IMR-90 (cell line): ENCODE measurements at regions not wholly inside any gene's neighbourhood (a gene's known extent, or its start where the extent isn't known, plus 50 kb on each side); places are given as distances from the start of the nearest gene placed in this dataset.

ENCODE experiments used
- ATAC-seq: fragments of 200-7000 bp; cut with Tn5 transposase; 2 replicates; pipeline ENCODE4 v1.9.1; 2020; ENCODE audit warnings: low read depth, mild to moderate bottlenecking, moderate library complexity
- BruUV-seq: library from RNA; stranded (reverse); fragments of 400-500 nt; replicated peaks from 2 replicates; lab custom pipeline; 2021; lab: Mats Ljungman, UMichigan
- CTCF ChIA-PET: fragments of 300-600 bp; formaldehyde crosslinking; extraction: SDS; loops from one replicate; lab custom pipeline; 2021; ENCODE audit warnings: antibody characterized with exemption; lab: Yijun Ruan, JAX
- POLR2A ChIA-PET: fragments of 300-600 bp; sonication (Branson Sonifier 250); formaldehyde crosslinking; loops from one replicate; lab custom pipeline; 2022; ENCODE audit warnings: antibody characterized with exemption; ENCODE audit not compliant: unreplicated experiment; lab: Charles Lee
- DNase-seq: peaks from one replicate; pipeline ENCODE4 v3.0.0; 2013
- H2AFZ ChIP-seq: replicated peaks from 2 replicates; pipeline ENCODE3; 2013; ENCODE audit warnings: low read length, mild to moderate bottlenecking; ENCODE audit not compliant: poor library complexity
- H2AK5ac ChIP-seq: 2 replicates; pipeline ENCODE4 v1.6.1; 2013; ENCODE audit warnings: low read depth, low read length, inconsistent platforms
- H2AK9ac ChIP-seq: replicated peaks from 2 replicates; pipeline ENCODE3; 2013; ENCODE audit warnings: mild to moderate bottlenecking, low read depth, low read length, moderate library complexity; ENCODE audit not compliant: poor library complexity
- H2BK120ac ChIP-seq: 2 replicates; pipeline ENCODE4 v1.6.1; 2013; ENCODE audit warnings: low read depth, low read length, inconsistent platforms
- H2BK15ac ChIP-seq: 3 replicates; pipeline ENCODE4 v1.6.1; 2013; ENCODE audit warnings: low read depth, low read length, inconsistent platforms
- H2BK20ac ChIP-seq: 2 replicates; pipeline ENCODE4 v1.6.1; 2013; ENCODE audit warnings: low read depth, mild to moderate bottlenecking, inconsistent platforms, low read length, moderate library complexity
- H2BK5ac ChIP-seq: 2 replicates; pipeline ENCODE4 v1.6.1; 2013; ENCODE audit warnings: mild to moderate bottlenecking, low read depth, low read length, inconsistent platforms; ENCODE audit not compliant: poor library complexity, severe bottlenecking
- H3K14ac ChIP-seq: replicated peaks from 2 replicates; pipeline ENCODE4 v1.6.1; 2013; ENCODE audit warnings: low read depth, low read length, inconsistent platforms
- H3K18ac ChIP-seq: 2 replicates; pipeline ENCODE4 v1.6.1; 2013; ENCODE audit warnings: low read depth, low read length, control low read depth
- H3K23ac ChIP-seq: 2 replicates; pipeline ENCODE4 v1.6.1; 2013; ENCODE audit warnings: low read depth, low read length, inconsistent platforms
- H3K27ac ChIP-seq: 2 replicates; pipeline ENCODE4 v1.5.1; 2013; ENCODE audit warnings: mild to moderate bottlenecking, control low read depth, low read length; ENCODE audit not compliant: insufficient read depth
- H3K27me3 ChIP-seq: 2 replicates; pipeline ENCODE4 v1.6.1; 2013; ENCODE audit warnings: low read length; ENCODE audit not compliant: control insufficient read depth, insufficient read depth
- H3K36me3 ChIP-seq: 2 replicates; pipeline ENCODE4 v1.6.1; 2013; ENCODE audit warnings: low read length, mixed read lengths; ENCODE audit not compliant: control insufficient read depth, insufficient read depth
- H3K4ac ChIP-seq: 2 replicates; pipeline ENCODE4 v1.6.1; 2013; ENCODE audit warnings: low read depth, low read length, inconsistent platforms
- H3K4me1 ChIP-seq: 2 replicates; pipeline ENCODE4 v1.6.1; 2013; ENCODE audit warnings: low read length, mixed read lengths; ENCODE audit not compliant: control insufficient read depth, insufficient read depth
- H3K4me2 ChIP-seq: 2 replicates; pipeline ENCODE4 v1.6.1; 2013; ENCODE audit warnings: low read depth, mild to moderate bottlenecking, control low read depth, low read length, moderate library complexity
- H3K4me3 ChIP-seq: 2 replicates; pipeline ENCODE4 v1.5.1; 2013; ENCODE audit warnings: low read depth, mild to moderate bottlenecking, control low read depth, low read length, moderate library complexity; ENCODE audit not compliant: insufficient read depth
- H3K56ac ChIP-seq: 2 replicates; pipeline ENCODE4 v1.6.1; 2013; ENCODE audit warnings: low read length, inconsistent platforms; ENCODE audit not compliant: insufficient read depth; ENCODE audit errors: extremely low read depth
- H3K79me1 ChIP-seq, 2 experiments: 2 replicates each; pipeline ENCODE4 v1.6.1; 2013; ENCODE audit warnings: low read length in 2 of 2, inconsistent platforms in 1 of 2, low read depth in 1 of 2
- H3K9ac ChIP-seq: 2 replicates; pipeline ENCODE4 v1.6.1; 2013; ENCODE audit warnings: low read depth, low read length, control low read depth
- H3K9me1 ChIP-seq: 2 replicates; pipeline ENCODE4 v1.6.1; 2013; ENCODE audit warnings: low read length, inconsistent platforms; ENCODE audit not compliant: insufficient read depth
- H3K9me3 ChIP-seq: 2 replicates; pipeline ENCODE4 v1.6.1; 2013; ENCODE audit warnings: low read length; ENCODE audit not compliant: control insufficient read depth, insufficient read depth
- H4K20me1 ChIP-seq: 2 replicates; pipeline ENCODE4 v1.6.1; 2013; ENCODE audit warnings: low read length, inconsistent platforms; ENCODE audit not compliant: insufficient read depth
- H4K5ac ChIP-seq: 2 replicates; pipeline ENCODE4 v1.6.1; 2013; ENCODE audit warnings: mild to moderate bottlenecking, low read depth, low read length, control low read depth
- H4K8ac ChIP-seq, 2 experiments: 2 replicates each; pipeline ENCODE4 v1.6.1; 2013; ENCODE audit warnings: low read depth in 2 of 2, low read length in 2 of 2, control low read depth in 1 of 2, inconsistent platforms in 1 of 2
- H4K91ac ChIP-seq: 2 replicates; pipeline ENCODE4 v1.6.1; 2013; ENCODE audit warnings: low read depth, low read length, inconsistent platforms; ENCODE audit not compliant: insufficient read depth
- BHLHE40 ChIP-seq: fragments of 150-350 bp; IDR thresholded peaks from 2 replicates; pipeline ENCODE4 v1.6.1; 2016; ENCODE audit warnings: mild to moderate bottlenecking, low read depth, low read length
- CEBPB ChIP-seq: IDR thresholded peaks from 2 replicates; pipeline ENCODE4 v1.6.1; 2012; ENCODE audit warnings: low read depth, low read length, improper control_type of control experiment
- CHD1 ChIP-seq: IDR thresholded peaks from 2 replicates; pipeline ENCODE4 v1.6.1; 2012; ENCODE audit warnings: low read depth, low read length, improper control_type of control experiment
- FOS ChIP-seq: fragments of 150-350 bp; IDR thresholded peaks from 2 replicates; pipeline ENCODE4 v1.6.1; 2016; ENCODE audit warnings: low read depth, low read length
- MAFK ChIP-seq: IDR thresholded peaks from 2 replicates; pipeline ENCODE4 v1.6.1; 2012; ENCODE audit warnings: low read depth, low read length, improper control_type of control experiment
- MAZ ChIP-seq: IDR thresholded peaks from 2 replicates; pipeline ENCODE4 v1.6.1; 2012; ENCODE audit warnings: low read depth, mild to moderate bottlenecking, low read length, improper control_type of control experiment, moderate library complexity, borderline replicate concordance
- MXI1 ChIP-seq: IDR thresholded peaks from 2 replicates; pipeline ENCODE4 v1.6.1; 2012; ENCODE audit warnings: low read depth, mild to moderate bottlenecking, low read length, moderate library complexity, borderline replicate concordance
- NFE2L2 ChIP-seq: fragments of 150-350 bp; IDR thresholded peaks from 2 replicates; pipeline ENCODE4 v1.6.1; 2016; ENCODE audit warnings: low read depth, mild to moderate bottlenecking, low read length
- POLR2A ChIP-seq: IDR thresholded peaks from 2 replicates; pipeline ENCODE4 v1.6.1; 2012; ENCODE audit warnings: mild to moderate bottlenecking, low read depth, low read length
- RAD21 ChIP-seq: IDR thresholded peaks from 2 replicates; pipeline ENCODE4 v1.6.1; 2012; ENCODE audit warnings: low read length, improper control_type of control experiment
- RCOR1 ChIP-seq: IDR thresholded peaks from 2 replicates; pipeline ENCODE4 v1.6.1; 2012; ENCODE audit warnings: mild to moderate bottlenecking, low read length, improper control_type of control experiment; ENCODE audit not compliant: insufficient replicate concordance
- RFX5 ChIP-seq: IDR thresholded peaks from 2 replicates; pipeline ENCODE4 v1.8.0; 2012; ENCODE audit warnings: low read depth, mild to moderate bottlenecking, low read length, moderate library complexity
- SMC3 ChIP-seq: fragments of 150-350 bp; IDR thresholded peaks from 2 replicates; pipeline ENCODE4 v1.6.1; 2016; ENCODE audit warnings: low read depth, mild to moderate bottlenecking, antibody characterized with exemption, low read length, moderate library complexity
- WGBS, 2 experiments: methylation state at CpG; one replicate each; pipeline versions ENCODE4 v1.1.5 to v1.1.7; 2013; ENCODE audit warnings: missing lambda C conversion rate in 2 of 2; ENCODE audit not compliant: insufficient read length in 1 of 2; ENCODE audit errors: extremely low coverage in 2 of 2; 5-methylcytosine and 5-hydroxymethylcytosine counted together
- dilution Hi-C: fragments of 300-500 bp; cut with HindIII; formaldehyde crosslinking; loops from one replicate; pipeline ENCODE4 v1.14.3; 2018; ENCODE audit warnings: low sequenced_read_pairs; ENCODE audit not compliant: unreplicated experiment
- in situ Hi-C: fragments of 300-500 bp; cut with MboI; formaldehyde crosslinking; loops from 3 replicates; pipeline ENCODE4 v1.14.3; 2019; ENCODE audit warnings: low sequenced_read_pairs, inconsistent platforms, mixed read lengths
- intact Hi-C: fragments of 100-400 bp; cut with micrococcal nuclease; formaldehyde crosslinking; loops from 2 replicates; pipeline ENCODE4 v1.10.0; 2022
- TF ChIP-seq, protein P1 (sequence below): fragments of 150-350 bp; IDR thresholded peaks from 2 replicates; pipeline ENCODE4 v1.6.1; 2016; ENCODE audit warnings: low read depth, mild to moderate bottlenecking, low read length, moderate library complexity, borderline replicate concordance
- TF ChIP-seq, protein P2 (sequence below): fragments of 150-350 bp; IDR thresholded peaks from 2 replicates; pipeline ENCODE4 v1.6.1; 2017; ENCODE audit warnings: mild to moderate bottlenecking, antibody characterized with exemption, low read length, low read depth
- TF ChIP-seq, protein P3 (sequence below): conservative IDR thresholded peaks from 2 replicates; pipeline ENCODE4 v1.5.1; 2012; ENCODE audit warnings: mild to moderate bottlenecking, low read depth, low read length, improper control_type of control experiment

DNA sequence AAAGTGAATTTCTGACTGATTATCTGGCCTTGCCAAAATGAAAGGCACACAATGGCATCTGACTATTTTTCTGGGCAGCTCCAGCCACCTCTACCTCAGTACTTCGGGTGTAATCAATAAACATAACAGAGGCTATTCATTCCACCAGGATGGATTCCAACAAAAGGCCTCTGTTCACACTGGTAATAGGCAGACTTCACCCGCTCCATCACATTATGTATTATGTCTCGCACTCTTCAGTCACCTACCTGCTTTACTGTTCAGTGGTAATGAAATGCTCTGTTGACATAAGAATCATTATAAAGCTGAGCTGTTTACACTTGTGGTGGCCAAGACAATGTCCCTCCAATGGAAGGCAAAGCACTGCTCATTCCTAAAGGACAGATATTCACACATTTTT, 1333.7 kb upstream of the WWC1 start:
- H3K56ac ChIP-seq: no peak overlapping the region
- H2BK5ac ChIP-seq: no peak overlapping the region
- dilution Hi-C loops: no loop called here
- H2AFZ ChIP-seq: no peak overlapping the region
- no peaks in the 10 kb centered on the region for H4K20me1 ChIP-seq
- no peak overlapping the region for H3K4me2 ChIP-seq
- no peaks in the 10 kb centered on the region for H3K27me3 ChIP-seq
- intact Hi-C loops: no loop called here
- CTCF ChIA-PET: no interaction called here
- H3K27ac ChIP-seq: no peak overlapping the region
- no peak overlapping the region for H2AK5ac ChIP-seq
- no peak for DNase-seq
- H4K91ac ChIP-seq: no peak overlapping the region
- no peak overlapping the region for H3K18ac ChIP-seq
- TF ChIP-seq, protein P1, sequence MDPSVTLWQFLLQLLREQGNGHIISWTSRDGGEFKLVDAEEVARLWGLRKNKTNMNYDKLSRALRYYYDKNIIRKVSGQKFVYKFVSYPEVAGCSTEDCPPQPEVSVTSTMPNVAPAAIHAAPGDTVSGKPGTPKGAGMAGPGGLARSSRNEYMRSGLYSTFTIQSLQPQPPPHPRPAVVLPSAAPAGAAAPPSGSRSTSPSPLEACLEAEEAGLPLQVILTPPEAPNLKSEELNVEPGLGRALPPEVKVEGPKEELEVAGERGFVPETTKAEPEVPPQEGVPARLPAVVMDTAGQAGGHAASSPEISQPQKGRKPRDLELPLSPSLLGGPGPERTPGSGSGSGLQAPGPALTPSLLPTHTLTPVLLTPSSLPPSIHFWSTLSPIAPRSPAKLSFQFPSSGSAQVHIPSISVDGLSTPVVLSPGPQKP: no peak
- TF ChIP-seq, protein P2, sequence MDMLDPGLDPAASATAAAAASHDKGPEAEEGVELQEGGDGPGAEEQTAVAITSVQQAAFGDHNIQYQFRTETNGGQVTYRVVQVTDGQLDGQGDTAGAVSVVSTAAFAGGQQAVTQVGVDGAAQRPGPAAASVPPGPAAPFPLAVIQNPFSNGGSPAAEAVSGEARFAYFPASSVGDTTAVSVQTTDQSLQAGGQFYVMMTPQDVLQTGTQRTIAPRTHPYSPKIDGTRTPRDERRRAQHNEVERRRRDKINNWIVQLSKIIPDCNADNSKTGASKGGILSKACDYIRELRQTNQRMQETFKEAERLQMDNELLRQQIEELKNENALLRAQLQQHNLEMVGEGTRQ: no peak
- TF ChIP-seq RAD21 (no peak), CHD1 (no peak), POLR2A (no peak), NFE2L2 (no peak), FOS (no peak), RFX5 (no peak), MXI1 (no peak), RCOR1 (no peak), CEBPB (no peak), BHLHE40 (no peak), MAZ (no peak), SMC3 (no peak), MAFK (no peak)
- TF ChIP-seq, protein P3, sequence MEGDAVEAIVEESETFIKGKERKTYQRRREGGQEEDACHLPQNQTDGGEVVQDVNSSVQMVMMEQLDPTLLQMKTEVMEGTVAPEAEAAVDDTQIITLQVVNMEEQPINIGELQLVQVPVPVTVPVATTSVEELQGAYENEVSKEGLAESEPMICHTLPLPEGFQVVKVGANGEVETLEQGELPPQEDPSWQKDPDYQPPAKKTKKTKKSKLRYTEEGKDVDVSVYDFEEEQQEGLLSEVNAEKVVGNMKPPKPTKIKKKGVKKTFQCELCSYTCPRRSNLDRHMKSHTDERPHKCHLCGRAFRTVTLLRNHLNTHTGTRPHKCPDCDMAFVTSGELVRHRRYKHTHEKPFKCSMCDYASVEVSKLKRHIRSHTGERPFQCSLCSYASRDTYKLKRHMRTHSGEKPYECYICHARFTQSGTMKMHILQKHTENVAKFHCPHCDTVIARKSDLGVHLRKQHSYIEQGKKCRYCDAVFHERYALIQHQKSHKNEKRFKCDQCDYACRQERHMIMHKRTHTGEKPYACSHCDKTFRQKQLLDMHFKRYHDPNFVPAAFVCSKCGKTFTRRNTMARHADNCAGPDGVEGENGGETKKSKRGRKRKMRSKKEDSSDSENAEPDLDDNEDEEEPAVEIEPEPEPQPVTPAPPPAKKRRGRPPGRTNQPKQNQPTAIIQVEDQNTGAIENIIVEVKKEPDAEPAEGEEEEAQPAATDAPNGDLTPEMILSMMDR: no peak
- no peak overlapping the region for H3K14ac ChIP-seq
- no peak overlapping the region for H2AK9ac ChIP-seq
- no peak for ATAC-seq
- H3K4ac ChIP-seq: no peak overlapping the region
- no peaks in the 10 kb centered on the region for H3K36me3 ChIP-seq
- H3K79me1 ChIP-seq: no peaks in the 10 kb centered on the region
- no peak overlapping the region for H4K8ac ChIP-seq
- no peak overlapping the region for H2BK20ac ChIP-seq
- H3K9me3 ChIP-seq: peaks cover 5% of the 10 kb centered on the region; the same call in 1 of the 2 replicates
- H3K9me1 ChIP-seq: no peaks in the 10 kb centered on the region
- no peaks in the 10 kb centered on the region for H3K4me1 ChIP-seq
- H3K4me3 ChIP-seq: no peak overlapping the region
- in situ Hi-C loops: no loop called here
- WGBS, 2 experiments: 10% methylated on average over 1 of the region's 3 CpGs; no CpG with 5 or more reads in 1 of the 2 experiments
- H4K5ac ChIP-seq: no peak overlapping the region
- no peak overlapping the region for H2BK15ac ChIP-seq
- H2BK120ac ChIP-seq: no peak overlapping the region
- POLR2A ChIA-PET: no interaction called here
- BruUV-seq: no TSS peak
- no peak overlapping the region for H3K23ac ChIP-seq
- H3K9ac ChIP-seq: no peak overlapping the region
